Activated B cell treated with CpG ODN at 0.5 μM for 24 hours (primary cell): ENCODE measurements at regions not wholly inside any gene's neighbourhood (a gene's known extent, or its start where the extent isn't known, plus 50 kb on each side); places are given as distances from the start of the nearest gene placed in this dataset.
"Not testable (repeated sequence)": the region's sequence is repeated elsewhere in the genome, so short reads cannot be mapped to it uniquely, and the experiment has no call there.

Source experiments
- ATAC-seq: fragments of 200-7000 bp; cut with Tn5 transposase; one replicate; pipeline ENCODE4 v1.10.0; 2021; ENCODE audit warnings: low read depth, mild to moderate bottlenecking, moderate library complexity
- CTCF ChIA-PET: fragments of 350-600 bp; sonication (Branson Sonifier 250); formaldehyde crosslinking; loops from one replicate; lab custom pipeline; 2021; ENCODE audit warnings: antibody characterized with exemption; lab: Charles Lee
- POLR2A ChIA-PET: fragments of 350-600 bp; sonication (Branson Sonifier 250); formaldehyde crosslinking; loops from one replicate; lab custom pipeline; 2021; ENCODE audit warnings: antibody characterized with exemption; lab: Charles Lee
- DNase-seq: peaks from one replicate; pipeline ENCODE4 v3.0.0; 2022
- H3K27ac Mint-ChIP-seq: one replicate; pipeline ENCODE4 v1.8.0; 2020; ENCODE audit warnings: mixed read lengths
- H3K27me3 Mint-ChIP-seq: one replicate; pipeline ENCODE4 v1.8.0; 2021; ENCODE audit warnings: mixed read lengths
- H3K36me3 Mint-ChIP-seq: one replicate; pipeline ENCODE4 v1.8.0; 2021; ENCODE audit warnings: low read depth, mixed read lengths
- H3K4me1 Mint-ChIP-seq: one replicate; pipeline ENCODE4 v1.8.0; 2021; ENCODE audit warnings: mixed read lengths
- H3K4me3 Mint-ChIP-seq: one replicate; pipeline ENCODE4 v1.8.0; 2020; ENCODE audit warnings: mild to moderate bottlenecking, mixed read lengths
- H3K9me3 Mint-ChIP-seq: one replicate; pipeline ENCODE4 v1.8.0; 2020; ENCODE audit warnings: mixed read lengths
- intact Hi-C: fragments of 100-400 bp; cut with micrococcal nuclease; formaldehyde crosslinking; loops from one replicate; pipeline ENCODE4 v1.15.1; 2024
- TF ChIP-seq, protein P1 (sequence below): fragments of 200-600 bp; IDR thresholded peaks from one replicate; pipeline ENCODE4 v1.8.0; 2022; ENCODE audit warnings: antibody characterized with exemption, mild to moderate bottlenecking

GRCh38 chr6:81894306-81894705, 141.8 kb upstream of the TENT5A start:
- TF ChIP-seq, protein P1, sequence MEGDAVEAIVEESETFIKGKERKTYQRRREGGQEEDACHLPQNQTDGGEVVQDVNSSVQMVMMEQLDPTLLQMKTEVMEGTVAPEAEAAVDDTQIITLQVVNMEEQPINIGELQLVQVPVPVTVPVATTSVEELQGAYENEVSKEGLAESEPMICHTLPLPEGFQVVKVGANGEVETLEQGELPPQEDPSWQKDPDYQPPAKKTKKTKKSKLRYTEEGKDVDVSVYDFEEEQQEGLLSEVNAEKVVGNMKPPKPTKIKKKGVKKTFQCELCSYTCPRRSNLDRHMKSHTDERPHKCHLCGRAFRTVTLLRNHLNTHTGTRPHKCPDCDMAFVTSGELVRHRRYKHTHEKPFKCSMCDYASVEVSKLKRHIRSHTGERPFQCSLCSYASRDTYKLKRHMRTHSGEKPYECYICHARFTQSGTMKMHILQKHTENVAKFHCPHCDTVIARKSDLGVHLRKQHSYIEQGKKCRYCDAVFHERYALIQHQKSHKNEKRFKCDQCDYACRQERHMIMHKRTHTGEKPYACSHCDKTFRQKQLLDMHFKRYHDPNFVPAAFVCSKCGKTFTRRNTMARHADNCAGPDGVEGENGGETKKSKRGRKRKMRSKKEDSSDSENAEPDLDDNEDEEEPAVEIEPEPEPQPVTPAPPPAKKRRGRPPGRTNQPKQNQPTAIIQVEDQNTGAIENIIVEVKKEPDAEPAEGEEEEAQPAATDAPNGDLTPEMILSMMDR, result no peak
- no peak overlapping the region for H3K4me3 Mint-ChIP-seq
- POLR2A ChIA-PET, result no interaction called here
- intact Hi-C loops, result no loop called here
- H3K27me3 Mint-ChIP-seq, result no peaks in the 10 kb centered on the region
- CTCF ChIA-PET, result no interaction called here
- no peaks in the 10 kb centered on the region for H3K4me1 Mint-ChIP-seq
- H3K36me3 Mint-ChIP-seq, result no peaks in the 10 kb centered on the region
- no peak overlapping the region for H3K27ac Mint-ChIP-seq
- DNase-seq, result no peak
- H3K9me3 Mint-ChIP-seq, result no peaks in the 10 kb centered on the region
- ATAC-seq, result no peak

- no peaks in the 10 kb centered on the region for H3K9me3 Mint-ChIP-seq
- TF ChIP-seq, protein P1, result no peak
- CTCF ChIA-PET, result no interaction called here
- POLR2A ChIA-PET, result no interaction called here
- no peak overlapping the region for H3K27ac Mint-ChIP-seq
- no peak for DNase-seq
- intact Hi-C loops, result no loop called here
- H3K27me3 Mint-ChIP-seq, result no peaks in the 10 kb centered on the region
- no peaks in the 10 kb centered on the region for H3K36me3 Mint-ChIP-seq
- no peaks in the 10 kb centered on the region for H3K4me1 Mint-ChIP-seq
- H3K4me3 Mint-ChIP-seq, result no peak overlapping the region
- no peak for ATAC-seq
Measured at GRCh38 chr6:81892891-81893290, 140.4 kb upstream of the TENT5A start.

GRCh38 chr6:81891874-81892273, 139.4 kb upstream of the TENT5A start:
- no peaks in the 10 kb centered on the region for H3K36me3 Mint-ChIP-seq
- intact Hi-C loops, result no loop called here
- ATAC-seq, result no peak
- CTCF ChIA-PET, result no interaction called here
- DNase-seq, result no peak
- H3K27ac Mint-ChIP-seq, result no peak overlapping the region
- no peaks in the 10 kb centered on the region for H3K9me3 Mint-ChIP-seq
- H3K27me3 Mint-ChIP-seq, result no peaks in the 10 kb centered on the region
- H3K4me1 Mint-ChIP-seq, result no peaks in the 10 kb centered on the region
- no peak overlapping the region for H3K4me3 Mint-ChIP-seq
- TF ChIP-seq, protein P1, result no peak
- POLR2A ChIA-PET, result no interaction called here

DNA sequence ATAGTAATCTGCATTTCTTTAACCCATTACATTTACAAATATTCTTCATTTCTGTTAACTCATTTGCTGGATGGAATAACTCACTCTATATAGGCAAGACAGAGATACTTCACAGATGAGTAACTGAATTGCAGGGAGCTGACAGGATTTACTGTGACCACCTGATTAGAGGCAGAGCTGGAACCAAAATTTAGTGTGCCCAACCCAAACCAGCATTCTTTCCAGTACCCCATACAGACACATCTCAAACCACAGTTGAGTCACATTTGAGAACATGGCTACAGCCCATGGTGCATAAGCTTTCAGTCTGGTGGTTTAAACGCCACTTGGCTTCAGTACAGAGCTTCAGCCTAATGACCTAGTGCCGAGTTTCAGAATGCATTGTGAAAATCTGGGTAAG, 138.4 kb upstream of the TENT5A start:
- ATAC-seq (no peak), DNase-seq (no peak)
- POLR2A ChIA-PET, result no interaction called here
- no peaks in the 10 kb centered on the region for H3K27me3 Mint-ChIP-seq
- CTCF ChIA-PET, result no interaction called here
- no peak overlapping the region for H3K4me3 Mint-ChIP-seq
- H3K9me3 Mint-ChIP-seq, result no peaks in the 10 kb centered on the region
- H3K4me1 Mint-ChIP-seq, result no peaks in the 10 kb centered on the region
- intact Hi-C loops, result no loop called here
- no peak overlapping the region for H3K27ac Mint-ChIP-seq
- no peaks in the 10 kb centered on the region for H3K36me3 Mint-ChIP-seq
- TF ChIP-seq, protein P1, result no peak

GRCh38 chr6:81889377-81890053, 137.0 kb upstream of the TENT5A start:
- DNase-seq, result no peak
- no peak overlapping the region for H3K27ac Mint-ChIP-seq

DNA sequence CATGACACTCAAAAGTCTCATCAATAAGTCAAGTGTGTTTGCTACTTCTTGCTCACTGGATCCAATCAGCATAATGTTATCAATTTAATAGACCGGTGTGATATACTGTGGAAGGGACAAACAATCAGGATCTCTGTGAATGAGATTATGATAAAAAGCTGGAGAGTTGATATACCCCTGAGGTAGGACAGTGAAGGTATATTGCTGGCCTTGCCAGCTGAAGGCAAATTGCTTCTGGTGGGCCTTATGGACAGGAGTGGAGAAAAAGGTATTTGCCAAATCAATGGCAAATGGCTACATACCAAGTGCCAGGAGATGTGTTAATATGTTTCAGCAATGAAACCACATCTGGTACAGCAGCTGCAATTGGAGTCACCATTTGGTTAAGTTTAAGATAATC, 134.4 kb upstream of the TENT5A start:
- H3K9me3 Mint-ChIP-seq, H3K27ac Mint-ChIP-seq, ATAC-seq, DNase-seq, H3K4me3 Mint-ChIP-seq, H3K36me3 Mint-ChIP-seq, intact Hi-C loops, H3K4me1 Mint-ChIP-seq, H3K27me3 Mint-ChIP-seq, POLR2A ChIA-PET, CTCF ChIA-PET: not testable (repeated sequence)

More at GRCh38 chr6:81889377-81890053, 137.0 kb upstream of the TENT5A start:
- intact Hi-C loops, result no loop called here
- H3K9me3 Mint-ChIP-seq, result no peaks in the 10 kb centered on the region
- TF ChIP-seq, protein P1, result no peak
- ChIA-PET POLR2A (no interaction called here), CTCF (no interaction called here)
- no peak overlapping the region for H3K4me3 Mint-ChIP-seq
- no peaks in the 10 kb centered on the region for H3K27me3 Mint-ChIP-seq
- no peaks in the 10 kb centered on the region for H3K36me3 Mint-ChIP-seq
- no peaks in the 10 kb centered on the region for H3K4me1 Mint-ChIP-seq
- no peak for ATAC-seq
